Eye (tissue), 1 donor: ENCODE measurements at regions not wholly inside any gene's neighbourhood (a gene's known extent, or its start where the extent isn't known, plus 50 kb on each side); places are given as distances from the start of the nearest gene placed in this dataset.
"Not testable (repeated sequence)": the region's sequence is repeated elsewhere in the genome, so short reads cannot be mapped to it uniquely, and the experiment has no call there.

Source experiments
- DNase-seq: peaks from one replicate; pipeline ENCODE4 v3.0.0-alpha.2; 2015

GRCh38 chr17:21551081-21551881 lies 141.0 kb upstream of the KCNJ18 start:
- DNase-seq = peak; percentile 94

- not testable (repeated sequence) for DNase-seq
Observed at GRCh38 chr17:21558921-21559320, 133.4 kb upstream of the KCNJ18 start.

GRCh38 chr17:21564262-21564661 lies 128.1 kb upstream of the KCNJ18 start:
- DNase-seq = no peak

- not testable (repeated sequence) for DNase-seq
Observed at GRCh38 chr17:21564757-21565156, 127.6 kb upstream of the KCNJ18 start.

GRCh38 chr17:21570427-21570826 lies 121.9 kb upstream of the KCNJ18 start:
- DNase-seq = not testable (repeated sequence)

- not testable (repeated sequence) for DNase-seq
Observed at GRCh38 chr17:21572148-21572547, 120.2 kb upstream of the KCNJ18 start.

GRCh38 chr17:21573271-21573960 lies 118.9 kb upstream of the KCNJ18 start:
- DNase-seq = not testable (repeated sequence)

GRCh38 chr17:21573961-21574610 lies 118.2 kb upstream of the KCNJ18 start:
- DNase-seq = peak; percentile 58

GRCh38 chr17:21574611-21575255 lies 117.6 kb upstream of the KCNJ18 start:
- not testable (repeated sequence) for DNase-seq

- not testable (repeated sequence) for DNase-seq
Observed at GRCh38 chr17:21578783-21579182, 113.5 kb upstream of the KCNJ18 start.

GRCh38 chr17:21592774-21593173 lies 99.5 kb upstream of the KCNJ18 start:
- no peak for DNase-seq

GRCh38 chr17:21593452-21594105 lies 98.7 kb upstream of the KCNJ18 start:
- not testable (repeated sequence) for DNase-seq

GRCh38 chr17:21595086-21595485 lies 97.2 kb upstream of the KCNJ18 start:
- no peak for DNase-seq

GRCh38 chr17:21602176-21602575 lies 90.1 kb upstream of the KCNJ18 start:
- DNase-seq = no peak

- not testable (repeated sequence) for DNase-seq
Observed at GRCh38 chr17:21603292-21603691, 89.0 kb upstream of the KCNJ18 start.

GRCh38 chr17:21611443-21611842 lies 80.9 kb upstream of the KCNJ18 start:
- not testable (repeated sequence) for DNase-seq

GRCh38 chr17:21612123-21613070 lies 79.9 kb upstream of the KCNJ18 start:
- DNase-seq = not testable (repeated sequence)

GRCh38 chr17:21613071-21613429 lies 79.3 kb upstream of the KCNJ18 start:
- no peak for DNase-seq

GRCh38 chr17:21626987-21627386 lies 65.3 kb upstream of the KCNJ18 start:
- DNase-seq = not testable (repeated sequence)
